Bronchial epithelial cell (primary cell): ENCODE measurements at regions not wholly inside any gene's neighbourhood (a gene's known extent, or its start where the extent isn't known, plus 50 kb on each side); places are given as distances from the start of the nearest gene placed in this dataset.

Experiments
- DNase-seq: peaks from one replicate; pipeline ENCODE4 v3.0.0-alpha.2; 2010; ENCODE audit warnings: low read depth
- FAIRE-seq: peaks from 2 replicates; lab custom pipeline; 2011; peaks lifted over from hg19 to GRCh38; lab: Jason Lieb, UNC
- H3K27me3 ChIP-seq: 2 replicates; pipeline ENCODE4 v1.5.1; 2011; ENCODE audit warnings: low read length; ENCODE audit not compliant: control insufficient read depth, insufficient read depth
- H3K36me3 ChIP-seq: 2 replicates; pipeline ENCODE4 v1.5.1; 2011; ENCODE audit warnings: low read length; ENCODE audit not compliant: control insufficient read depth, insufficient read depth
- H3K4me3 ChIP-seq: 2 replicates; pipeline ENCODE4 v1.5.1; 2011; ENCODE audit warnings: mild to moderate bottlenecking, low read depth, low read length, control low read depth
- TF ChIP-seq, protein P1 (sequence below): IDR thresholded peaks from 2 replicates; pipeline ENCODE4 v1.5.1; 2011; ENCODE audit warnings: mild to moderate bottlenecking, moderate library complexity, low read length, control low read depth, inconsistent platforms; ENCODE audit not compliant: insufficient read depth, severe bottlenecking

DNA sequence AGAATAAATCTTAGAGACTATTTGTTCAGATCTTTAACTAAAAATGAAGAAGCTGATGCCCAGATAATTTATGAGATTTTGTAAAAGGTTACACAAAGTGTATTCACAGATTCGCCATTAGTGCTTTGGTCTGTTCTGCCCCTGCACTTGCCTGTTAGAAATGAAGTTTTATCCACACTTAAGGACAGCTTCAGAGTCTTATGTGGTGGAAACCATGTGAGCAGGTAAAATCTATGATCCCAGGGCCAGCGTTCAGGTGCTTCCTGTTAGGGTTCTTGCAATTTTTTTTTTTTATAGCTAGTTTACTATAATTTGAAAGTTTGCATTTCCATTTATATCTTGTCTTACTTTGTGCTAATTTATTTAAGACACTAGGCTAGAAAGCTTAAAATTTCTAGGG is 561.6 kb downstream of the PRR16 start:
- H3K4me3 ChIP-seq = no peak overlapping the region
- no peaks in the 10 kb centered on the region for H3K27me3 ChIP-seq
- DNase-seq (no peak), FAIRE-seq (no peak)
- TF ChIP-seq, protein P1, sequence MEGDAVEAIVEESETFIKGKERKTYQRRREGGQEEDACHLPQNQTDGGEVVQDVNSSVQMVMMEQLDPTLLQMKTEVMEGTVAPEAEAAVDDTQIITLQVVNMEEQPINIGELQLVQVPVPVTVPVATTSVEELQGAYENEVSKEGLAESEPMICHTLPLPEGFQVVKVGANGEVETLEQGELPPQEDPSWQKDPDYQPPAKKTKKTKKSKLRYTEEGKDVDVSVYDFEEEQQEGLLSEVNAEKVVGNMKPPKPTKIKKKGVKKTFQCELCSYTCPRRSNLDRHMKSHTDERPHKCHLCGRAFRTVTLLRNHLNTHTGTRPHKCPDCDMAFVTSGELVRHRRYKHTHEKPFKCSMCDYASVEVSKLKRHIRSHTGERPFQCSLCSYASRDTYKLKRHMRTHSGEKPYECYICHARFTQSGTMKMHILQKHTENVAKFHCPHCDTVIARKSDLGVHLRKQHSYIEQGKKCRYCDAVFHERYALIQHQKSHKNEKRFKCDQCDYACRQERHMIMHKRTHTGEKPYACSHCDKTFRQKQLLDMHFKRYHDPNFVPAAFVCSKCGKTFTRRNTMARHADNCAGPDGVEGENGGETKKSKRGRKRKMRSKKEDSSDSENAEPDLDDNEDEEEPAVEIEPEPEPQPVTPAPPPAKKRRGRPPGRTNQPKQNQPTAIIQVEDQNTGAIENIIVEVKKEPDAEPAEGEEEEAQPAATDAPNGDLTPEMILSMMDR = no peak
- H3K36me3 ChIP-seq = no peaks in the 10 kb centered on the region

DNA sequence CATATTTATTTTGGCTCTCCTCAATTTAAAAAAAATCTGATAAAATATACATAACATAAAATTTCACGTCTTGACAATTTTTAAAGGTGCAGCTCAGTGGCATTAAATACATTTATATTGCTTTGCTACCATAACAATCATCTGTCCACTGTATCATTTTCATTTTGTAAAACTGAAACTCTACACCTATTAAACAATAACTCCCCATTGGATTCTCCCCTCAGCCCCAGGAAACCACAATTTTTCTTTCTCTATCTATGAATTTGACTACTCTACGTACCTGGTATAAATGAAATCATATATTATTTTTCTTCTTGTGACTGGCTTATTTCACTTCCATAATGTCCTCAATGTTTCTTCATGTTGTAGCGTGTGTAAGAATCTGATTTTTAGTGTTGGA is 563.5 kb downstream of the PRR16 start:
- TF ChIP-seq, protein P1 = no peak
- FAIRE-seq = no peak
- DNase-seq = no peak
- Histone ChIP-seq H3K4me3 (no peak overlapping the region), H3K36me3 (no peaks in the 10 kb centered on the region), H3K27me3 (no peaks in the 10 kb centered on the region)

DNA sequence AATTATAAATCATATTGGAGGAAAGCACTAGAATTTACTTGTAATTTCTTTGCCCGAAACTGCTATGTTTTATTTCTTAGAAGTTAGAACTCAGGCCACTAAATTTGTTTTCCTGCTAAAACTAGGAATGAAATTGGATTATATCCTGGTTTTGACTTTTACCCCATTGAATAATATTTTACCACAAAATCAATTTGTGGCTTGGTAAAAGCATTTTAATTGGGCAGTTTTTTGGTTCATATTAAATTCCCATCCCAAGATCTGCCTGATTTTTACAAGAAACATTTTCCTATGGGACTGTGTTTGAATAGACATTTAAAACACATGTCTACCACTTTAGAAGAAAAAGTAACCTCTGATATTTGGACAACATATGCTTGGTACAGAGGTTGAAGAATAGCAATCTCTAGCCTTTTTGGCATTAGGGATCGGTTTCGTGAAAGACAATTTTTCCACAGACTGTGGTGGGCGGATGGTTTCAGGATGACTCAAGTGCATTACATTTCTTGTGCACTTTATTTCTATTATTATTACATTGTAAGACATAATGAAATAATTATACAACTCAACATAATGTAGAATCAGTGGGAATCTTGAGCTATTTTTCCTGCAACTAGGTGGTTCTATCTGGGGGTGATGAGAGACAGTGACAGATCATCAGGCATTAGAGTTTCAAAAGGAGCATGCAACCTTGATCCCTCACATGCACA is 565.6 kb downstream of the PRR16 start:
- Histone ChIP-seq H3K4me3 (no peak overlapping the region), H3K27me3 (no peaks in the 10 kb centered on the region), H3K36me3 (no peaks in the 10 kb centered on the region)
- TF ChIP-seq, protein P1 = no peak
- FAIRE-seq = no peak
- no peak for DNase-seq

DNA sequence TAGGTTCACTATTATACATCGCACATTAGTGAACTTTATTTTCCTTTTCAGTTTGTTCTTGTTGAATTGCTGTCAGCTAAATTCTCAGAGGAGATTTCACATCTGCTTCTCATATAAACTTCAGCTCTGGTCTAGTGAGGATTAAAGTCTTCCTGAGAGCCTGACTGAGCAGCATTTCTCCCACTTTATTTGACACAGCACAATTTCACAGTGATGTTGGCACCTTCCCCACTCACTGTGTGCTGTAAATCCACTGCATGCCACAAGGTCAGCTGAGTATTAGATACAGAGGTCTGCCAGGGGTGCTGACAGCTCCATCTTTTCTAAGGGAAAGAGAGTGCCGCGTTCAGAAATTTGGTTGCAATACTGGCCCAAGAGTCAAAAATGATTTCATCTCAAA is 567.4 kb downstream of the PRR16 start:
- TF ChIP-seq, protein P1 = no peak
- no peak for DNase-seq
- no peak for FAIRE-seq
- H3K27me3 ChIP-seq = no peaks in the 10 kb centered on the region
- H3K36me3 ChIP-seq = no peaks in the 10 kb centered on the region
- no peak overlapping the region for H3K4me3 ChIP-seq

DNA sequence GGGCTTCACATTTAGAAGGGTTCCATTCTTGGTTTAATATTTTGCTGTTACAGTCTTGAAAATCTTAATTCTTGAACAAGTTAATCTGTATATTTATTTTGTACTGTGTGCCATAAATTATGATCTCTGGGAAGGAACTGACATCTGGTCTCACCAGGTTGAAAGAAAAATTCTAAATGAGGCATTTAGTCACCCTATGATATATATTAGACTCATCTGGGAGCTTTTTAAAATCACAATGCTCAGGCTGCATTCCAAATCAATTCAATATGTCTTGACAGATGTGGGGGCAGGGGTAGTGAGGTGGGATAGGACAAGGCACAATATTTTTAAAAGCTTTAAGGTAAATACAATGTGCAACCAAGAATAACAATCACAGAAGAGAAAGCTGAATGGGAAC is 569.2 kb downstream of the PRR16 start:
- Histone ChIP-seq H3K4me3 (no peak overlapping the region), H3K36me3 (no peaks in the 10 kb centered on the region), H3K27me3 (no peaks in the 10 kb centered on the region)
- no peak for FAIRE-seq
- no peak for DNase-seq
- TF ChIP-seq, protein P1 = no peak

DNA sequence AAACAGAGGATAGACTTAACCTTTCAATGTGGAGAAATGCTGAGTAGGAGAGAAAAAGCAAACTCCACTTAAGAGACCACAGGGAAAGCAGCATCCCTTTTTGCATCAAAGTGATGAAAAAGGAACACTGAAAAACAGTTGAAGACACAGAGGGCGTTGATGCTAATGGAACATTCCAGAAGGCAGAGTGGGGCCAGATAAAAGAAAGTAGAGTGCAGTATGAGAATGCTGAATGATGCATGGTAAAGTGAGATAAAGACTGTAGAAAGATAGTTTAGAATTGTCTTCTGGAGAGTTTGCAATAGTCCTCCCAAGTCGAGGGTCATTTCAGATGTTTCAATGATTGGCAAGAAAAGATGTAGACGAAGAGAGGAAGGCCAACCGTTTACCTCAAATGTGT is 574.3 kb downstream of the PRR16 start:
- H3K27me3 ChIP-seq = no peaks in the 10 kb centered on the region
- no peak overlapping the region for H3K4me3 ChIP-seq
- TF ChIP-seq, protein P1 = no peak
- FAIRE-seq (no peak), DNase-seq (no peak)
- no peaks in the 10 kb centered on the region for H3K36me3 ChIP-seq
